C1 segment of cervical spinal cord (tissue), 14 donors: ENCODE measurements at regions not wholly inside any gene's neighbourhood (a gene's known extent, or its start where the extent isn't known, plus 50 kb on each side); places are given as distances from the start of the nearest gene placed in this dataset.
"Not testable (repeated sequence)": the region's sequence is repeated elsewhere in the genome, so short reads cannot be mapped to it uniquely, and the experiment has no call there.

Experiments
- DNase-seq, 14 donors: peaks; one replicate each; lab custom pipeline; 2025; lab: John Stamatoyannopoulos, UW

- no peak for DNase-seq
Observed at GRCh38 chr12:83257726-83258125, 571.0 kb downstream of the TMTC2 start.

GRCh38 chr12:83256562-83256961, 569.9 kb downstream of the TMTC2 start:
- DNase-seq: no peak

DNA sequence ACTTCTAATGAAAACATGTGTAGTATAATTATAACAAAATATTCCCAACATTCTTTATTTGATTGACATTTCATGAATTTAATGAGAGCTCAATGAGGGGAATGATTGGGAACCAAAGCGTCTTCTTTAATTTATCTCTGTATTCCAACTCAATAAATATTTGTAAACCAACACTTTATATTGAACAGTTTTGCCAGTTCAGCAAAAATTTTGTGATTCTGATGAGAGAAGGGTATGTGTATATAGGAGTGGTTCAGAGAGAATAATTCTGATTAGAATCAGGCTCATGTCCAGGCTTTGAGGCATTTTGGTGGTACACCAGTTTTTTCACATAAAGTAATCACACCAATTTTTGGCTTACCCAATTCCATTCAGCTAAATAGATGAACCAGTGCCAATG, 564.2 kb downstream of the TMTC2 start:
- DNase-seq: no peak

DNA sequence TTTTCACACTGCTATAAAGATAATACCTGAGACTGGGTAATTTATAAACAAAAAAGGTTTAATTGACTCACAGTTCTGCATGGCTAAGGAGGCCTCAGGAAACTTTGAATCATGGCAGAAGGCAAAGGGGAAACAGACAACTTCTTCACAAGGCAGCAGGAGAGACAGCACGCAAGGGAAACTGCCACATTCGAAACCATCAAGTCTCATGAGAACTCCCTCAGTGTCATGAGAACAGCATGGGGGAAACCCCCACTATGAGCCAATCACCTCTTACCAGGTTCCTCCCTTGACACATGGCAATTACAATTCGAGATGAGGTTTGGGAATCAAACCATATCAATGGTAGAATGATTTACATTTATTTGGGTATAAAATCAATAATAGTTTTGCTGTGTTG, 558.5 kb downstream of the TMTC2 start:
- DNase-seq: no peak

GRCh38 chr12:83244001-83244400, 557.3 kb downstream of the TMTC2 start:
- DNase-seq: no peak

DNA sequence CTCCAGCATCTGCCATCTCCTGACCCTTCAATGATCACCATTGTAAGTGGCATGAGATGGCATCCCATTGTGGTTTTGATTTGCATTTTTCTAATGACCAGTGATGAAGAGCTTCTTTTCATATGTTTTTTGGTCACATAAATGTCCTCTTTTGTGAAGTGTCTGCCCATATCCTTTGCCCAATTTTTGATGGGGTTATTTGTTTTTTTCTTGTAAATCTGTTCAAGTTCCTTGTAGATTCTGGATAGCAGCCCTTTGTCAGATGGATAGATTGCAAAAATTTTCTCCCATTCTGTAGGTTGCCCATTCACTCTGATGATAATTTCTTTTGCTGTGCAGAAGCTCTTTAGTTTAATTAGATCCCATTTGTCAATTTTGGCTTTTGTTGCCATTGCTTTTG, 547.3 kb downstream of the TMTC2 start:
- DNase-seq: not testable (repeated sequence)

- DNase-seq: not testable (repeated sequence)
Observed at GRCh38 chr12:83226960-83227359, 540.3 kb downstream of the TMTC2 start.

DNA sequence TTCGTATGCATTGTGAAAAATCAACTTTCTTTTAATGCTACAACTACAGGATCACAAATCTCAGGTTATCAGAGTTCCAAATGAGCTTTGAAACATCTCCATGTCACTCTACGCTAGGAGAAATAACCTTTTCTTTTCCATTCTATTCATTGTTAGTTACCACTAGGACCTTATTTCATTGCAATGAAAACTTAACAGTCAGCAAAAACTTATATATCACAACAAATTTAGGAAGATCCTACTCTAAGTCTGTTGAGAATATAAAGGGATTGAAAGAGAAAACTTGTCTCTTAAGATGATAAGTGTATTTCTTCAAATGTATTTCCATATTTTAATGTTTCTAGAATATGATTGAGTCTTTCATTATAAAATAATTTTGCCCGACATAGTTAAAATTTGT, 539.1 kb downstream of the TMTC2 start:
- DNase-seq: no peak

DNA sequence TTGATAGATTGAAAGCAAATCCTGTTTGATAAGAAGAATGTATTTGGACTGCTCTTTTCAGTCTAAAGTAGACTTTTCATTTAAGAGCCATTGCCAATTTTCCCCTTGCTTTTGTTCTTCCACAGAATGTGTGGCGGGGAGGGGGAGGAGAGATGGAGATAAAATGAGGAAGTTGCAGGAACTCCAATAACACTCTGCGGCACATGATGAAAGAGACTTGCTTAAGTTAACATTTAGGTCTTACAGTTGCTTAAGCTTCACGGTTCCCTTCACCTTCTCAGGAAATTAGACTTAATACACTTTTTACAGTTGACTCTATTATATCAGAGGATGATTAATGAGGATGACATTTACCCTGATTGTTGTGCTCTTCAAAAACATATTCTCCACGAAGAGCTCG, 537.3 kb downstream of the TMTC2 start:
- DNase-seq: no peak

DNA sequence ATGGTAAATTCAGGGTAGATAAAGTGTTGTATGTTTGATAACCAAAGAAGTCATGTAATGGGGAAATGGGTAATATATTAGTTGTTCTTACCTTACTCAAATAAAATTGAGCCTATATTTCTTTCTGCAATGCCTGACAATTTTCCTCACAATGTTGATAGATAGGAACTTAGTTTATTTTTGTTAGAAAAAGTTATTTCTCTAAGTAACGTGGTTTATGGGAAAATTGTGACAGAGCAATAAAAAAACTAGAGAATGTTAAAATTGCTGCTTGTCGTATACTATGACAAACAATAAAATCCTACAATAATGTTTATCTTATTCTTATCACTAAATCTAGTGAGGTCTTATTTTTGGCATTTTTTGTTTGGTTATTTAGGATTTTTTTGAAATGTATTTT, 534.1 kb downstream of the TMTC2 start:
- DNase-seq: no peak

DNA sequence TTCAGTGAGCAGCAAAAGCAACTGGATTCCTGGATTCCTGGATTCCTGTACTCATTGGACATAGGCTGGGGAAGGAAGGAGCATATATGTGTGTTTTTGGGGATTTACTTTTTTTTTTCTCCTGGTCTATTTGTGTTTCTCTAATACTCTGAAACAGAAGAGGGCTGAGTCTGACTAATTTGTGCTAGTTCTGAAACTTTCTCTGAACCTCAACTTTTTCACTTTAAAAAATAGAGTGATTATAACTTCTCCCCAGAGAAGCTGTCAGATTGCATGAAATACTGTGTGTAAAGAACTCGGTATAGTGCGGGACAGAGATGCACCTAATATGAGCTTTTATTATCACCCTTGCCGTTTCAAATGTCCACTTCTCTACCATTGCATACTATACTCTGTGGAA, 529.5 kb downstream of the TMTC2 start:
- no peak for DNase-seq

GRCh38 chr12:83214185-83214584, 527.5 kb downstream of the TMTC2 start:
- no peak for DNase-seq

DNA sequence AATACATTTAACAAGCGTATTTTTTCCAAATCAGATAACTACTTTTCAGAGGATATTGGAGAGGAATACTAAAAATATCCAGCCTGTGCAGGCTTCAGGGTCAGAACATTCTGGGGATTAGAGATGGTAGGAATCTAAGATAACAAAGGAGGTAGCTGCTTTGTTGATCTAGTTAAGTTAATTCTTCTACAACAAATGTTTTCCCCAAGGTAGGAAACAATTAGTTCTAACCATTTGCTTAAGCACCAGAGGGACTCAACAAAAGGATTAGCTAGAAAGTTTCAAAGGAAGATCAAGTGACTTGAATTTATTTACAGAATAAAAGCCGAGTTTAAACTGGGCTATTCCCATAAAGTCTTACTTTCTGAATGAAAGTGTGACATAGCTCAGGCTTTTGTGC, 524.2 kb downstream of the TMTC2 start:
- no peak for DNase-seq

- DNase-seq: no peak
Observed at GRCh38 chr12:83199069-83199468, 512.4 kb downstream of the TMTC2 start.

- no peak for DNase-seq
Observed at GRCh38 chr12:83198291-83199015, 511.7 kb downstream of the TMTC2 start.

- no peak for DNase-seq
Observed at GRCh38 chr12:83197483-83197914, 510.8 kb downstream of the TMTC2 start.

GRCh38 chr12:83196694-83197350, 510.1 kb downstream of the TMTC2 start:
- DNase-seq: no peak

GRCh38 chr12:83190631-83191390, 504.1 kb downstream of the TMTC2 start:
- DNase-seq: no peak

GRCh38 chr12:83186419-83186818, 499.7 kb downstream of the TMTC2 start:
- DNase-seq: no peak

DNA sequence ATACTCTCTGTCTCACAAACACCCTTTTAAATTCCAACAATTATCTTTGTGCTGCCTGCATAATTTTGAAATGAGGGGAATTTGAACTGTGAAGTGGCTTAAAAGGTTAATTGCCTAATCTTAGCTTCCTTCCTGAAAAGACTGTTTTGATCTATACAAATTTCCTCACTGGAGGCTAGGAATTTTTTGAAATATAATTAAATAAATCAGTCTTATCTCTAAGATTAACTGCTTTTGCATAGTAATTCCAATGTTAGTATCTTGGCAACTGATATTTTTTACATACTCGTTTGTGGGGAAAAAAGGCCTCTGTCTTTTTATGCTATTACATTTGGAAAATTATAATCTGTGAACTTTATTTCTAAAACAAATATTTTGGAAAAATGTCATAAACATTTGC, 498.5 kb downstream of the TMTC2 start:
- DNase-seq: no peak
